GM08714 (cell line): ENCODE measurements at regions not wholly inside any gene's neighbourhood (a gene's known extent, or its start where the extent isn't known, plus 50 kb on each side); places are given as distances from the start of the nearest gene placed in this dataset.

Source experiments
- H3K4me3 ChIP-seq: fragments of 200-500 bp; sonication (Bioruptor generic); 2 replicates; pipeline ENCODE4 v1.5.1; 2014; ENCODE audit warnings: mild to moderate bottlenecking, low read length, inconsistent platforms
- ZNF274 ChIP-seq: IDR thresholded peaks from 2 replicates; pipeline ENCODE4 v1.6.1; 2012; ENCODE audit warnings: mild to moderate bottlenecking, low read depth, low read length

GRCh38 chr1:193952778-193953374, 766.5 kb upstream of the B3GALT2 start:
- TF ChIP-seq ZNF274: no peak
- no peak overlapping the region for H3K4me3 ChIP-seq

- no peak overlapping the region for H3K4me3 ChIP-seq
- no peak for TF ChIP-seq ZNF274
Observed at GRCh38 chr1:193951984-193952383, 765.6 kb upstream of the B3GALT2 start.

DNA sequence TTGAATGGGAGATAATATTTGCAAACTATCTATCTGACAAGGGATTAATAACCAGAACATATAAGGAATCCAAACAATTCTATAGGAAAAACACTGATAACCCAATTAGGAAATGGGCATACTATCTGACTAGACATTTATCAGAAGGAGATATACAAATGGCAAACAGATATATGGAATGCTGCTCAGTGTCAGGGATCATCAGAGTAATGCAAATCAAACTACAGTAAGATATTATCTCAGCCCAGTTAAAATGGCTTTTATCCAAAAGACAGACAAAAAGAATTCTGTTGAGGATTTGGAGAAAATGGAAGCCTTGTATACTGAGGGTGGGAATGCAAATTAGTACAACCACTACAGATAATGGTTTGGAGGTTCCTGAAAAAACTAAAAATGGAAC, 758.0 kb upstream of the B3GALT2 start:
- no peak for TF ChIP-seq ZNF274
- H3K4me3 ChIP-seq: no peak overlapping the region

DNA sequence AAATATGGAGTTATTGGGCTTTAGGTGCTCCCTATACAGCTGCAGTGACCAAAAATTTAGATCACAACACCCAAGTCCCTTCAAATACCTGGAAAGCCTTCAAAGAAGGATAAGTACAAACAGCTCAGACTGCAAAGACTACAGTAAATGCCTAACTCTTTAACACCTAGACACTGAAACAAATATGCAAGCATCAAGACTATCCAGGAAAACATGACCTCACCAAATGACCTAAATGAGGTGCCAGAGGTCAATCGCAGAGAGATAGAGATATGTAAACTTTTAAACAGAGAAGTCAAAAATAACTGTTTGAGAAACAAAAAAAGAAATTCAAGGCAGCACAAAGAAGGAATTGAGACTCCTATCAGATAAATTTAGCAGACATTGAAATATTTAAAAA, 753.8 kb upstream of the B3GALT2 start:
- TF ChIP-seq ZNF274: no peak
- H3K4me3 ChIP-seq: no peak overlapping the region

DNA sequence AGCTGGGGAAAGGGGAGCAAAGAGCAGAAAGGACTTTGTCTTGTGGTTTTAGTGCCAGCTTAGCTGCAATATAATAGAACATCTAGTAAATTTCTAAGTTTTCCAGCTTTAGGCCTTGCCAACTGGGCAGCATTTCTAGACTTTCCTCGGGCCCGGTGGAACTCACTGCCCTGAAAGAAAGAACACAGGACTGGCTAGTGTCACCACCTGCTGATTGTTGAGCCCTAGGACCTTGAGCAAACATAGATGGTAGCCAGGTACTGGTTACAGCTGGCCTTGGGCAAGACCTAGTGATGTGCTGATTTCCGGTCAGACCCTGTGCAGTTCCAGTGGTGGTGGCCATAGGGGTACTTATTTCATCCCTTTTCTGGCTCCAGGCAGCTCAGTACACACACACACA, 753.2 kb upstream of the B3GALT2 start:
- no peak for TF ChIP-seq ZNF274
- H3K4me3 ChIP-seq: no peak overlapping the region

- TF ChIP-seq ZNF274: no peak
- H3K4me3 ChIP-seq: no peak overlapping the region
Observed at GRCh38 chr1:193937308-193937707, 750.9 kb upstream of the B3GALT2 start.

GRCh38 chr1:193932979-193933378, 746.6 kb upstream of the B3GALT2 start:
- no peak overlapping the region for H3K4me3 ChIP-seq
- no peak for TF ChIP-seq ZNF274

GRCh38 chr1:193931356-193931755, 744.9 kb upstream of the B3GALT2 start:
- TF ChIP-seq ZNF274: no peak
- no peak overlapping the region for H3K4me3 ChIP-seq

DNA sequence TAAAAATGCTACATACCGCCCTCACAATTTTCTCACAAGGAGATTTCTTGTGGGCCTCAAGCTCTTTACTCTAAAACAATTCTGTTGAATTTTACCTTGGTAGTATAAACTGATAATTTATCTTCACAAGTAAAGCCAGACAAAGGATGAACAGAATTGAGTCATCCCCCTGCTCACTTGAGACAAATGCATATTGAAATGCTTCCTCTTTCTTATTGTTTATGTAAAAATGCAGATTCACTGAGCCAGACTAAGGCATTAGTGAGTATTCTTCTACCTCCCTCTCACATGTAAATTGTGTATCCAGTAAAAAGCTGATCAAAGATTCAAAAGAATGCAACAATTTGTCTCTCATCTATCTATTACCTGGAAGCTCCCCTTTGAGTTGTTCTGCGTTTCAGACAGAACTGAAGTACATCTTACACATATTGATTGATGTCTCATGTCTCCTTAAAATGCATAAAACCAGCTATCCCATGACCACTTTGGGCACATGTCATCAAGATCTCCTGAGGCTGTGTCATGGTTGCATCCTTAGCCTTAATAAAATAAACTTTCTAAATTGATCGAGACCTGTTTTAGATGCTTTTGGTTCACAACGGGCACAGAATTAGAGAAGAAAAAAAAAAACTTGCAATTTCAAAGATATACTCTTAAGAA, 743.1 kb upstream of the B3GALT2 start:
- H3K4me3 ChIP-seq: no peak overlapping the region
- no peak for TF ChIP-seq ZNF274

DNA sequence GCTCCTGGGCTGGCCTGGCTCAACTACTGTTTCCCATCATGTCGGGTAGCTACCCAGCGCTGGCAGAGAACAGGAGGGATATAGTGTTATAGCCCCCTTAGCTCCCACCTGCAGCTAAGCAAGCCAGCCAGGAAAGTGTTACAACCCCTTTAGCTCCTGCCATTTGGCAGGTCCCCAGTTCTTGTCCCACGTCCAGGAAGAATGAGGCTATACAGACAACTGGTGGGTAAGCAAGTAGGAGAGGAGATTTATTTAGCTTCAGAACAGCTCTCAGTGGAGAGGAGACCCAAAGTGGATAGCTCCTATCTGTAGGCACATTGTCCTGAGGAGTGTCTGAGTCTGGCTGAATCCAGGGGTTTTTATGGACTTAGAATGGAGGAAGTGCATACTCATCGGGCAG, 741.1 kb upstream of the B3GALT2 start:
- no peak for TF ChIP-seq ZNF274
- no peak overlapping the region for H3K4me3 ChIP-seq

DNA sequence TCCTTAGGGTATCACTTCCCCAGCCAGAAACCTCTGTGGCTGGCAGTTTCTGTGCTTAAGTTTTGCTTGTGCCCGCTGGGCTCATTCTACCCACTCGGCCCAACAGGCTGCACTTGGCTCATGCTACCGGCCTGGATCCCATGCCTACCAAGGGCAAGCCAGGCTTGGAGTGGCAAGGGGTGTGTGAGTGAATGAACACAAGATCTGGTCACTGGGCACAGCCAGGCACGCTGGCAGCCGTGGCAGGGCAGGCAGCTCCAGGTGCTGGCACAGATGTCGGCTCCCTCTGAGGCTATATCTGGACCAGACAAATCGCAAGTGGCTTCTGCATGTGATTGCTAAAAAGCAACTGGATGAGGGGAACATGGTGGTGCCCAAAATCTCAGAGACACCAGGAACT, 740.5 kb upstream of the B3GALT2 start:
- no peak for TF ChIP-seq ZNF274
- H3K4me3 ChIP-seq: no peak overlapping the region

- no peak overlapping the region for H3K4me3 ChIP-seq
- no peak for TF ChIP-seq ZNF274
Observed at GRCh38 chr1:193919827-193920226, 733.4 kb upstream of the B3GALT2 start.

DNA sequence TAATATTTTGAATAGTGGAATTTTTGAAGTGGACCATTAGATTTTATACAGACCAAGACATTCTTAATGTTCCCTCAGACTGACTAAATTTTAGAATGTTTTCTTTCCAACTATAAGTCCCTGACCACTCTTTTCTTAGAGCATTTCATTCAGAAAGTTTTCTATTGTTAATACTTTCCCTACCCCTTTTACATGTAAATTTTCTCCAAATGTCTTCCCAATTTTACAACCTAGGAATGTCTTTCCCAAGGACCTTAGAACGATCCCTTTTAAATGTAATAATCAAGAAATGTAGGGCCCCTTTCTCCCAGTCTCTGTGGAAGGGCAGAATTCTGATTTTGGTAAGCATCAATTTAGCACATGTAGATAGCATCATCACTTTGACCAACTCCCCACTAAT, 730.0 kb upstream of the B3GALT2 start:
- no peak overlapping the region for H3K4me3 ChIP-seq
- no peak for TF ChIP-seq ZNF274

GRCh38 chr1:193914871-193915270, 728.5 kb upstream of the B3GALT2 start:
- no peak for TF ChIP-seq ZNF274
- H3K4me3 ChIP-seq: no peak overlapping the region

- no peak for TF ChIP-seq ZNF274
- H3K4me3 ChIP-seq: no peak overlapping the region
Observed at GRCh38 chr1:193909406-193910082, 723.1 kb upstream of the B3GALT2 start.
